ENCODE measurements at regions not wholly inside any gene's neighbourhood (a gene's known extent, or its start where the extent isn't known, plus 50 kb on each side); places are given as distances from the start of the nearest gene placed in this dataset.
"Not testable (repeated sequence)": the region's sequence is repeated elsewhere in the genome, so short reads cannot be mapped to it uniquely, and the experiment has no call there.

DNA sequence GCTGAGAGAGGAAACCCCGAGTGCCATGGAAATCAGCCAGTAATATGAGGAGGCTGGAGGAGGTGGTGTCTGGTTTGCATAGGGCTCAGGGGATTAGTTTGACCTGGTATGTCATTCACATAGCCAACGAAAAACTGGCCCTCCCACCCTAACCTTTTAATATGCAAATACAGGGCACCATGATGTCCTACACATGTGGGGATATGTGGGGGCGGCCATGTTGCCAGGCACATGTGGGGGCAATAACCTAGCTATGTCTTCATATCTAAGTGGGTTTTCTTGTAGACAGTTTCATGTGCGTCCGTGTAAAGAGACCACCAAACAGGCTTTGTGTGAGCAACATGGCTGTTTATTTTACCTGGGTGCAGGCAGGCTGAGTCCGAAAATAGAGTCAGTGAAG, 110.1 kb downstream of the MOBP start (continued):
- TF ChIP-seq, protein P1, sequence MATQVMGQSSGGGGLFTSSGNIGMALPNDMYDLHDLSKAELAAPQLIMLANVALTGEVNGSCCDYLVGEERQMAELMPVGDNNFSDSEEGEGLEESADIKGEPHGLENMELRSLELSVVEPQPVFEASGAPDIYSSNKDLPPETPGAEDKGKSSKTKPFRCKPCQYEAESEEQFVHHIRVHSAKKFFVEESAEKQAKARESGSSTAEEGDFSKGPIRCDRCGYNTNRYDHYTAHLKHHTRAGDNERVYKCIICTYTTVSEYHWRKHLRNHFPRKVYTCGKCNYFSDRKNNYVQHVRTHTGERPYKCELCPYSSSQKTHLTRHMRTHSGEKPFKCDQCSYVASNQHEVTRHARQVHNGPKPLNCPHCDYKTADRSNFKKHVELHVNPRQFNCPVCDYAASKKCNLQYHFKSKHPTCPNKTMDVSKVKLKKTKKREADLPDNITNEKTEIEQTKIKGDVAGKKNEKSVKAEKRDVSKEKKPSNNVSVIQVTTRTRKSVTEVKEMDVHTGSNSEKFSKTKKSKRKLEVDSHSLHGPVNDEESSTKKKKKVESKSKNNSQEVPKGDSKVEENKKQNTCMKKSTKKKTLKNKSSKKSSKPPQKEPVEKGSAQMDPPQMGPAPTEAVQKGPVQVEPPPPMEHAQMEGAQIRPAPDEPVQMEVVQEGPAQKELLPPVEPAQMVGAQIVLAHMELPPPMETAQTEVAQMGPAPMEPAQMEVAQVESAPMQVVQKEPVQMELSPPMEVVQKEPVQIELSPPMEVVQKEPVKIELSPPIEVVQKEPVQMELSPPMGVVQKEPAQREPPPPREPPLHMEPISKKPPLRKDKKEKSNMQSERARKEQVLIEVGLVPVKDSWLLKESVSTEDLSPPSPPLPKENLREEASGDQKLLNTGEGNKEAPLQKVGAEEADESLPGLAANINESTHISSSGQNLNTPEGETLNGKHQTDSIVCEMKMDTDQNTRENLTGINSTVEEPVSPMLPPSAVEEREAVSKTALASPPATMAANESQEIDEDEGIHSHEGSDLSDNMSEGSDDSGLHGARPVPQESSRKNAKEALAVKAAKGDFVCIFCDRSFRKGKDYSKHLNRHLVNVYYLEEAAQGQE (IDR thresholded peaks at IDR 0.05; ENCODE audit: unreplicated experiment), result no peak
- TF ChIP-seq NANOG (IDR thresholded peaks at IDR 0.05; ENCODE audit: borderline replicate concordance), result no peak
- no peak for TF ChIP-seq POLR2AphosphoS5 (IDR thresholded peaks at IDR 0.05; ENCODE audit: low read depth)
- TF ChIP-seq, protein P2, sequence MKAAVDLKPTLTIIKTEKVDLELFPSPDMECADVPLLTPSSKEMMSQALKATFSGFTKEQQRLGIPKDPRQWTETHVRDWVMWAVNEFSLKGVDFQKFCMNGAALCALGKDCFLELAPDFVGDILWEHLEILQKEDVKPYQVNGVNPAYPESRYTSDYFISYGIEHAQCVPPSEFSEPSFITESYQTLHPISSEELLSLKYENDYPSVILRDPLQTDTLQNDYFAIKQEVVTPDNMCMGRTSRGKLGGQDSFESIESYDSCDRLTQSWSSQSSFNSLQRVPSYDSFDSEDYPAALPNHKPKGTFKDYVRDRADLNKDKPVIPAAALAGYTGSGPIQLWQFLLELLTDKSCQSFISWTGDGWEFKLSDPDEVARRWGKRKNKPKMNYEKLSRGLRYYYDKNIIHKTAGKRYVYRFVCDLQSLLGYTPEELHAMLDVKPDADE (IDR thresholded peaks at IDR 0.05), result no peak

DNA sequence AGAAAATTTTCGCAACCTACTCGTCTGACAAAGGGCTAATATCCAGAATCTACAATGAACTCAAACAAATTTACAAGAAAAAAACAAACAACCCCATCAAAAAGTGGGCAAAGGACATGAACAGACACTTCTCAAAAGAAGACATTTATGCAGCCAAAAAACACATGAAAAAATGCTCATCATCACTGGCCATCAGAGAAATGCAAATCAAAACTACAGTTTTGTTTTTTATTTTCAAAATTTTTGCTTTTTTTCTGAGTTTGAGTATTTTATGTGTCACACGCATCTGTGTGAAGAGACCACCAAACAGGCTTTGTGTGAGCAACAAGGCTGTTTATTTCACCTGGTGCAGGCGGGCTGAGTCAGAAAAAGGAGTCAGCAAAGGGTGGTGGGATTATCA, 118.7 kb downstream of the MOBP start:
- not testable (repeated sequence) for H3K9me2 ChIP-seq (ENCODE audit: insufficient read depth); H3K27ac ChIP-seq (ENCODE audit: low read depth); H3K27me3 ChIP-seq (ENCODE audit: insufficient read depth); H3K36me3 ChIP-seq (ENCODE audit: insufficient read depth); H2AFZ ChIP-seq; H3K79me2 ChIP-seq (replicated peaks; ENCODE audit: insufficient read depth); H3F3A ChIP-seq (replicated peaks; ENCODE audit: low read depth); H3K27me3 Mint-ChIP-seq (ENCODE audit: insufficient read depth, low read depth, poor library complexity); H3K4me1 Mint-ChIP-seq; H3K27ac Mint-ChIP-seq; H3K4me2 ChIP-seq; H3K4me3 Mint-ChIP-seq; DNase-seq (ENCODE audit: low spot score); H3K4me3 ChIP-seq; ATAC-seq; H3K4me1 ChIP-seq (ENCODE audit: insufficient read depth); H4K20me1 ChIP-seq (replicated peaks; ENCODE audit: insufficient read depth)
- H3K9me3 Mint-ChIP-seq, result peaks cover 29% of the 10 kb centered on the region
- peaks cover 29% of the 10 kb centered on the region for H3K36me3 Mint-ChIP-seq (ENCODE audit: low read depth)

DNA sequence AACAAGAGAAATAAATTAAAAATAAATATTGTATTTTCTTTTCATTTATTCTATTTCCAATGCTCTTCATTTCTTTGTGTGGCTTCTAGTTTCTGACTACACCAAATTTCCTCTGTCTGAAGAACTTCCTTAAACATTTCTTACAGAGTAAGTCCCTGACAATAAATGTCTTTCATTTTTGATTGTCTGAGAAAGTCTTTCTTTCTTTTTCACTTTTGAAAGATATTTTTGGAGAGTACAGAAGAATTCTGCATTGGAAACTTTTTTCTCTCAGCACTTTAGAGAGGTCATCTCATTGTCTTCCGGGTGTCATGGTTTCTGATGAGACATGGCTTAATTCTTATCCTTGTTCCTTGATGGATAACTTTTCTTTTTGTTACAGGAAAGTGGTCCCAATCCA, 119.6 kb downstream of the MOBP start:
- no peak for TF ChIP-seq NANOG (IDR thresholded peaks at IDR 0.05; ENCODE audit: borderline replicate concordance)
- TF ChIP-seq, protein P2 (IDR thresholded peaks at IDR 0.05), result no peak
- TF ChIP-seq, protein P3, sequence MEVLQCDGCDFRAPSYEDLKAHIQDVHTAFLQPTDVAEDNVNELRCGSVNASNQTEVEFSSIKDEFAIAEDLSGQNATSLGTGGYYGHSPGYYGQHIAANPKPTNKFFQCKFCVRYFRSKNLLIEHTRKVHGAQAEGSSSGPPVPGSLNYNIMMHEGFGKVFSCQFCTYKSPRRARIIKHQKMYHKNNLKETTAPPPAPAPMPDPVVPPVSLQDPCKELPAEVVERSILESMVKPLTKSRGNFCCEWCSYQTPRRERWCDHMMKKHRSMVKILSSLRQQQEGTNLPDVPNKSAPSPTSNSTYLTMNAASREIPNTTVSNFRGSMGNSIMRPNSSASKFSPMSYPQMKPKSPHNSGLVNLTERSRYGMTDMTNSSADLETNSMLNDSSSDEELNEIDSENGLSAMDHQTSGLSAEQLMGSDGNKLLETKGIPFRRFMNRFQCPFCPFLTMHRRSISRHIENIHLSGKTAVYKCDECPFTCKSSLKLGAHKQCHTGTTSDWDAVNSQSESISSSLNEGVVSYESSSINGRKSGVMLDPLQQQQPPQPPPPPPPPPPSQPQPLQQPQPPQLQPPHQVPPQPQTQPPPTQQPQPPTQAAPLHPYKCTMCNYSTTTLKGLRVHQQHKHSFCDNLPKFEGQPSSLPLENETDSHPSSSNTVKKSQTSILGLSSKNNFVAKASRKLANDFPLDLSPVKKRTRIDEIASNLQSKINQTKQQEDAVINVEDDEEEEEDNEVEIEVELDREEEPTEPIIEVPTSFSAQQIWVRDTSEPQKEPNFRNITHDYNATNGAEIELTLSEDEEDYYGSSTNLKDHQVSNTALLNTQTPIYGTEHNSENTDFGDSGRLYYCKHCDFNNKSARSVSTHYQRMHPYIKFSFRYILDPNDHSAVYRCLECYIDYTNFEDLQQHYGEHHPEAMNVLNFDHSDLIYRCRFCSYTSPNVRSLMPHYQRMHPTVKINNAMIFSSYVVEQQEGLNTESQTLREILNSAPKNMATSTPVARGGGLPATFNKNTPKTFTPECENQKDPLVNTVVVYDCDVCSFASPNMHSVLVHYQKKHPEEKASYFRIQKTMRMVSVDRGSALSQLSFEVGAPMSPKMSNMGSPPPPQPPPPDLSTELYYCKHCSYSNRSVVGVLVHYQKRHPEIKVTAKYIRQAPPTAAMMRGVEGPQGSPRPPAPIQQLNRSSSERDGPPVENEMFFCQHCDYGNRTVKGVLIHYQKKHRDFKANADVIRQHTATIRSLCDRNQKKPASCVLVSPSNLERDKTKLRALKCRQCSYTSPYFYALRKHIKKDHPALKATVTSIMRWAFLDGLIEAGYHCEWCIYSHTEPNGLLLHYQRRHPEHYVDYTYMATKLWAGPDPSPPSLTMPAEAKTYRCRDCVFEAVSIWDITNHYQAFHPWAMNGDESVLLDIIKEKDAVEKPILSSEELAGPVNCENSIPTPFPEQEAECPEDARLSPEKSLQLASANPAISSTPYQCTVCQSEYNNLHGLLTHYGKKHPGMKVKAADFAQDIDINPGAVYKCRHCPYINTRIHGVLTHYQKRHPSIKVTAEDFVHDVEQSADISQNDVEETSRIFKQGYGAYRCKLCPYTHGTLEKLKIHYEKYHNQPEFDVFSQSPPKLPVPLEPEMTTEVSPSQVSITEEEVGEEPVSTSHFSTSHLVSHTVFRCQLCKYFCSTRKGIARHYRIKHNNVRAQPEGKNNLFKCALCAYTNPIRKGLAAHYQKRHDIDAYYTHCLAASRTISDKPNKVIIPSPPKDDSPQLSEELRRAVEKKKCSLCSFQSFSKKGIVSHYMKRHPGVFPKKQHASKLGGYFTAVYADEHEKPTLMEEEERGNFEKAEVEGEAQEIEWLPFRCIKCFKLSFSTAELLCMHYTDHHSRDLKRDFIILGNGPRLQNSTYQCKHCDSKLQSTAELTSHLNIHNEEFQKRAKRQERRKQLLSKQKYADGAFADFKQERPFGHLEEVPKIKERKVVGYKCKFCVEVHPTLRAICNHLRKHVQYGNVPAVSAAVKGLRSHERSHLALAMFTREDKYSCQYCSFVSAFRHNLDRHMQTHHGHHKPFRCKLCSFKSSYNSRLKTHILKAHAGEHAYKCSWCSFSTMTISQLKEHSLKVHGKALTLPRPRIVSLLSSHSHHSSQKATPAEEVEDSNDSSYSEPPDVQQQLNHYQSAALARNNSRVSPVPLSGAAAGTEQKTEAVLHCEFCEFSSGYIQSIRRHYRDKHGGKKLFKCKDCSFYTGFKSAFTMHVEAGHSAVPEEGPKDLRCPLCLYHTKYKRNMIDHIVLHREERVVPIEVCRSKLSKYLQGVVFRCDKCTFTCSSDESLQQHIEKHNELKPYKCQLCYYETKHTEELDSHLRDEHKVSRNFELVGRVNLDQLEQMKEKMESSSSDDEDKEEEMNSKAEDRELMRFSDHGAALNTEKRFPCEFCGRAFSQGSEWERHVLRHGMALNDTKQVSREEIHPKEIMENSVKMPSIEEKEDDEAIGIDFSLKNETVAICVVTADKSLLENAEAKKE (CRISPR knock-in tag; IDR thresholded peaks at IDR 0.05), result no peak
- TF ChIP-seq STAT1 (IDR thresholded peaks at IDR 0.05; ENCODE audit: unreplicated experiment), result no peak
- no peak for TF ChIP-seq ZNF114 (CRISPR knock-in tag; IDR thresholded peaks at IDR 0.05)
- Histone ChIP-seq H4K20me1 (replicated peaks; ENCODE audit: insufficient read depth) (no peaks in the 10 kb centered on the region), H3F3A (replicated peaks; ENCODE audit: low read depth) (no peaks in the 10 kb centered on the region), H3K4me2 (no peak overlapping the region), H2AFZ (no peak overlapping the region), H3K27me3 (ENCODE audit: insufficient read depth) (no peaks in the 10 kb centered on the region), H3K4me1 (ENCODE audit: insufficient read depth) (no peaks in the 10 kb centered on the region), H3K27ac (ENCODE audit: low read depth) (no peak overlapping the region), H3K4me3 (no peak overlapping the region), H3K36me3 (ENCODE audit: insufficient read depth) (no peaks in the 10 kb centered on the region), H3K9me2 (ENCODE audit: insufficient read depth) (no peaks in the 10 kb centered on the region), H3K79me2 (replicated peaks; ENCODE audit: insufficient read depth) (no peaks in the 10 kb centered on the region)
- Mint-ChIP-seq H3K4me1 (0 out of 3 replicates have a peak, but pooled peaks cover 3% of the 10 kb centered on the region), H3K36me3 (ENCODE audit: low read depth) (peaks cover 20% of the 10 kb centered on the region), H3K4me3 (no peak overlapping the region), H3K27ac (no peak overlapping the region), H3K9me3 (peaks cover 20% of the 10 kb centered on the region), H3K27me3 (ENCODE audit: insufficient read depth, low read depth, poor library complexity) (peaks cover 6% of the 10 kb centered on the region)
- no peak for ATAC-seq
- DNase-seq (ENCODE audit: low spot score), result no peak

All from GM23338 (cell line).